ENCODE measurements at regions not wholly inside any gene's neighbourhood (a gene's known extent, or its start where the extent isn't known, plus 50 kb on each side); places are given as distances from the start of the nearest gene placed in this dataset.

GRCh38 chr5:61800450-61800849 is 468.4 kb downstream of the ZSWIM6 start:
- no peak for FAIRE-seq
- 52% methylated on average over 4 of the region's 4 CpGs for WGBS (ENCODE audit: missing lambda C conversion rate)

GRCh38 chr5:61801174-61801573 is 469.1 kb downstream of the ZSWIM6 start:
- peaks cover 12% of the 10 kb centered on the region; the same call in 2 of the 3 replicates for H3K4me1 ChIP-seq
- ChIA-PET CTCF (no interaction called here), POLR2A (no interaction called here)
- WGBS (ENCODE audit: missing lambda C conversion rate), result 22% methylated on average over 4 of the region's 4 CpGs
- H3K4me3 ChIP-seq, result no peak overlapping the region
- DNase-seq (ENCODE audit: low read depth in 1 of 2, low spot score in 1 of 2) (no peak), ATAC-seq (no peak), FAIRE-seq (no peak)
- no peaks in the 10 kb centered on the region for H3K9me3 ChIP-seq
- H3K27ac ChIP-seq, result no peak overlapping the region
- TF ChIP-seq PHF8 (IDR thresholded peaks at IDR 0.05; ENCODE audit: borderline replicate concordance, low read depth) (no peak), ESRRA (IDR thresholded peaks at IDR 0.05; ENCODE audit: borderline replicate concordance, low read length) (no peak), USF2 (IDR thresholded peaks at IDR 0.05) (no peak), MYC (IDR thresholded peaks at IDR 0.05; ENCODE audit: borderline replicate concordance, low read length) (no peak), ZNF302 (CRISPR knock-in tag; IDR thresholded peaks at IDR 0.05) (no peak), EP300 (IDR thresholded peaks at IDR 0.05) (no peak), REST (IDR thresholded peaks at IDR 0.05) (no peak), JUNB (IDR thresholded peaks at IDR 0.05) (no peak), HOXB5 (CRISPR knock-in tag; IDR thresholded peaks at IDR 0.05) (no peak), FOSB (CRISPR knock-in tag; IDR thresholded peaks at IDR 0.05) (no peak), POLR2A (IDR thresholded peaks at IDR 0.05; ENCODE audit: low read length) (no peak), MAX (IDR thresholded peaks at IDR 0.05) (no peak), KDM5A (IDR thresholded peaks at IDR 0.05) (no peak), BHLHE40 (IDR thresholded peaks at IDR 0.05; ENCODE audit: low read depth, low read length) (no peak), CBX2 (IDR thresholded peaks at IDR 0.05; ENCODE audit: borderline replicate concordance, low read depth) (no peak), FOXS1 (CRISPR knock-in tag; IDR thresholded peaks at IDR 0.05) (no peak), HOXB13 (CRISPR knock-in tag; IDR thresholded peaks at IDR 0.05; ENCODE audit: low read depth) (no peak), POLR2AphosphoS2 (conservative IDR thresholded peaks at IDR 0.05; ENCODE audit: low read length) (no peak), E2F6 (IDR thresholded peaks at IDR 0.05; ENCODE audit: borderline replicate concordance, low read depth) (no peak)
- no peak overlapping the region for H3K4me2 ChIP-seq

More at GRCh38 chr5:61800450-61800849, 468.4 kb downstream of the ZSWIM6 start:
- no peak for TF ChIP-seq ZNF302 (CRISPR knock-in tag; IDR thresholded peaks at IDR 0.05)
- TF ChIP-seq CBX8 (IDR thresholded peaks at IDR 0.05), result no peak
- TF ChIP-seq EP300 (IDR thresholded peaks at IDR 0.05), result no peak
- TF ChIP-seq ESRRA (IDR thresholded peaks at IDR 0.05; ENCODE audit: borderline replicate concordance, low read length), result no peak
- no peak for TF ChIP-seq CEBPB (IDR thresholded peaks at IDR 0.05)
- TF ChIP-seq JUN (IDR thresholded peaks at IDR 0.05), result no peak
- no peak for TF ChIP-seq EHF (CRISPR knock-in tag; IDR thresholded peaks at IDR 0.05)
- TF ChIP-seq NFE2L2 (conservative IDR thresholded peaks at IDR 0.05; ENCODE audit: low read length), result no peak
- no peak for TF ChIP-seq CHD4 (IDR thresholded peaks at IDR 0.05; ENCODE audit: borderline replicate concordance)
- TF ChIP-seq PHF8 (IDR thresholded peaks at IDR 0.05; ENCODE audit: borderline replicate concordance, low read depth), result no peak
- no peak for TF ChIP-seq PBX3 (IDR thresholded peaks at IDR 0.05)
- no peak for TF ChIP-seq FOXS1 (CRISPR knock-in tag; IDR thresholded peaks at IDR 0.05)
- ChIA-PET POLR2A (no interaction called here), CTCF (interaction anchor here (0.6 kb wide), 1 partner anchor 115 kb away, joined by 4 read pairs; no protein-coding TSS in a partner anchor)
- H3K4me3 ChIP-seq, result no peak overlapping the region
- H3K4me1 ChIP-seq, result peaks cover 9% of the 10 kb centered on the region; the same call in 2 of the 3 replicates
- ATAC-seq (no peak), DNase-seq (ENCODE audit: low read depth in 1 of 2, low spot score in 1 of 2) (no peak)
- no peaks in the 10 kb centered on the region for H3K9me3 ChIP-seq
- H3K4me2 ChIP-seq, result no peak overlapping the region
- no peak overlapping the region for H3K27ac ChIP-seq
